ENCODE measurements at regions not wholly inside any gene's neighbourhood (a gene's known extent, or its start where the extent isn't known, plus 50 kb on each side); places are given as distances from the start of the nearest gene placed in this dataset.

DNA sequence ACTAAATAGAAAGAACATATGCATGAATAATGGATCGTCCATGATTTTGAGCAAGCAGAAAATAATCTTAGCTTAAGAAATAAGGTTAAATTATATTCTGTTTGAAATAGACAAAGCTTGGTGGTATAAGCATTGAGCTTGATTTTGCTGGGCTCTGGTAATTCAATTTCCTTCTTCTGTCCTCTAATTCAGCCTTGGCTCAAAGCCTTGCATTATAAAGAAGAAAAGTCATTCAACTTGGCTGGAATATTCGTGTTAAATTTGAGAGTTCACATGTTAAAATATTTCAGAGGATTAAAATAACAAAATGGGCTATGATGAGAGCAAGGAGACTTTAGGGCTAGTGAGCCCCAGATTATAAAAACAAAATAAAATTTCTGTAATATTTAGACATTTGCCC, 415.4 kb upstream of the PCDH20 start:
- DNase-seq (ENCODE audit: low read depth) = no peak
- TF ChIP-seq, protein P1, sequence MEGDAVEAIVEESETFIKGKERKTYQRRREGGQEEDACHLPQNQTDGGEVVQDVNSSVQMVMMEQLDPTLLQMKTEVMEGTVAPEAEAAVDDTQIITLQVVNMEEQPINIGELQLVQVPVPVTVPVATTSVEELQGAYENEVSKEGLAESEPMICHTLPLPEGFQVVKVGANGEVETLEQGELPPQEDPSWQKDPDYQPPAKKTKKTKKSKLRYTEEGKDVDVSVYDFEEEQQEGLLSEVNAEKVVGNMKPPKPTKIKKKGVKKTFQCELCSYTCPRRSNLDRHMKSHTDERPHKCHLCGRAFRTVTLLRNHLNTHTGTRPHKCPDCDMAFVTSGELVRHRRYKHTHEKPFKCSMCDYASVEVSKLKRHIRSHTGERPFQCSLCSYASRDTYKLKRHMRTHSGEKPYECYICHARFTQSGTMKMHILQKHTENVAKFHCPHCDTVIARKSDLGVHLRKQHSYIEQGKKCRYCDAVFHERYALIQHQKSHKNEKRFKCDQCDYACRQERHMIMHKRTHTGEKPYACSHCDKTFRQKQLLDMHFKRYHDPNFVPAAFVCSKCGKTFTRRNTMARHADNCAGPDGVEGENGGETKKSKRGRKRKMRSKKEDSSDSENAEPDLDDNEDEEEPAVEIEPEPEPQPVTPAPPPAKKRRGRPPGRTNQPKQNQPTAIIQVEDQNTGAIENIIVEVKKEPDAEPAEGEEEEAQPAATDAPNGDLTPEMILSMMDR (conservative IDR thresholded peaks at IDR 0.05; ENCODE audit: low read depth, low read length) = no peak
- no peak overlapping the region for H3K4me3 ChIP-seq (ENCODE audit: low read depth, low read length)

DNA sequence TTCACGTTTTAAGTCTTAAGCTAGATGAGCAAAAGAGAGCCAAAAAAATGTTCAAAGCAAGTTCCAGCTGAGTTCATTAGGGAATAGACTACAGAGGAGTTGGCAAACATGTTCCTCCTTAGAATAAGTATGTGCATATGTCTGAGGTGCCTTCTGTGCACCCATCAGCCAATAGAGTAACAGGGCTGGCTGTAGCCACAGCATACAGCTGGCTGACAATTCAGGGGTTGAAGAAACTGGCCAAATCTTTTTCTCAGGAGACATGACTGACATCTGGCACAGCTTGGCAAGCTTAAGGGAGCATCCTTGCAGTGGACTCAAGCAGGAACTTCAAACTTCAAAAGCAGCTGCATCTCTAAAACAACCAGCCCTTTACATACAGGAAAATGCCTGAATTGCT, 414.8 kb upstream of the PCDH20 start:
- TF ChIP-seq, protein P1 (conservative IDR thresholded peaks at IDR 0.05; ENCODE audit: low read depth, low read length) = no peak
- no peak for DNase-seq (ENCODE audit: low read depth)
- no peak overlapping the region for H3K4me3 ChIP-seq (ENCODE audit: low read depth, low read length)

DNA sequence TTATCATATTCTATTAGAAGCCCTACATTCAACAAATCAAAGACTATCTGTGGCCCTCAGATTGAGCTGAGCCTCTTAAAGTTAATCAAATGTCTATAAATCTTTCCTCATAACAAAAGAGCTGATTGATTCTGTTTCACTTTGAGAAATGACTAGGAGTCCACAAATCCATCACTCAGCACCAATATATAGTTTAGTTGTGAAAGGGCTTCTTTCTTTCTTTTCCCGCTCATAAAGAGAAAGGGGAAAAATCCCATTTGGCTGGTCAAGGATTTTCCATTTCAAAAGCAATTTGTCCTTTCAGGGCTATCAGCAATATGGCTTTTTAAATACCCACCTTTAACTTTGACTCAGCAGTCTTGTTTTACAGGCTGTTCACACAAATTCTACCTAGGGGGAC, 408.5 kb upstream of the PCDH20 start:
- TF ChIP-seq, protein P1 (conservative IDR thresholded peaks at IDR 0.05; ENCODE audit: low read depth, low read length) = no peak
- no peak for DNase-seq (ENCODE audit: low read depth)

DNA sequence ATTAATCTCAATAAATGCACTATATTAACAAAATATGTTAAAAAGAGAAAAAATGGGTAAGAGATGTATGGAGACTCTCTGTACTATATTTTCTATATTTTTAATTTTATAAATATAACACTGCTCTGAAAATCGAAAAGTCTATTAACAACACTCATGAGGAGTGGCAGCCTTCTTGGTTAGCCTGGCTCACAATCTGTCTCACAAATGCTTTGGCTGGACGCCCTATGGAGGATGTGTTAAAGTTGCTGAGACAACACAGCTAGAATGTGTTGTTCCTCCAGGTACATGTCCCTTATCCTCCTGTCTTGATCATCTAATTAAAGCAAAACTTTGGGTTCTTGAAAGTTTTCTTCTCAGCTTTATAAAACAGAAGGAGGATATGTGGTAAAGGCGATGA, 396.6 kb upstream of the PCDH20 start:
- DNase-seq (ENCODE audit: low read depth) = no peak
- TF ChIP-seq, protein P1 (conservative IDR thresholded peaks at IDR 0.05; ENCODE audit: low read depth, low read length) = no peak
- H3K4me3 ChIP-seq (ENCODE audit: low read depth, low read length) = no peak overlapping the region

More for the DNA sequence above, 408.5 kb upstream of the PCDH20 start:
- H3K4me3 ChIP-seq (ENCODE audit: low read depth, low read length) = no peak overlapping the region

DNA sequence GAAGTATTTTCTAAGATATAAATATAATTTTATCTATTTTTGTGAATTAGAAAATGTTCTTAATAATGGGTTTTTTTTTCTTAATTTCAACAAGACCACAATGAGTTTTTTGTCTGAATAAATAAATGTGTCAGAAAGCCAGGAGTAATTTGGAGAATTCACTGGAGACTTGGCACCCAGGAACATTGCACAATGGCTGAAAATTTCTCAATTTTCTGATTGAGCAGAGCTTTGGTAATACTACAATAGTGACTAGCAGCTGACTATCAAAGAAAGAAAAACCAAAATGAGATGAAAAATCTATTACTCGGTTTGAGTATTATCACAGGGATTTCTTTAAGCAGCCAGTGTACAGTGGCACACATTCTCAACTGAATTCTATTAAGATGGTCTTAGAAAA, 394.4 kb upstream of the PCDH20 start:
- H3K4me3 ChIP-seq (ENCODE audit: low read depth, low read length) = no peak overlapping the region
- TF ChIP-seq, protein P1 (conservative IDR thresholded peaks at IDR 0.05; ENCODE audit: low read depth, low read length) = no peak
- no peak for DNase-seq (ENCODE audit: low read depth)

DNA sequence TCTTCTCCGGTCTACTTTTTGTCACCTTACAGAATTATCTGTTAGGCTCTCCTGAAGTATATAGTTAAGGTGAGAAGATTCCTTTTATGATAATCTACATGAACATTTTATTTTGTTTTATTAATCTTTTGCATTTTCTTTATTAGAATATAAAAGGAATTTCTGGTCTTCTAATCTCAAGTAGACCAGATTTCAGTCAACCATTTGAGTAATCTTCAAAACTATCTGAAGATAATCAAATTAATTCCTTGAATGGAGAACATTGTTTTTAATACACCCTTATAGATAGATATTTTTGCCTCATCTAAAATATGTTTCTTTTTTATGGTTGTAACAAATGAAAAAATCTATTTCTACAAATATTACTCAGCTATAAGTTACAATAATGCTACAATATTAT, 381.7 kb upstream of the PCDH20 start:
- TF ChIP-seq, protein P1 (conservative IDR thresholded peaks at IDR 0.05; ENCODE audit: low read depth, low read length) = no peak
- no peak for DNase-seq (ENCODE audit: low read depth)
- H3K4me3 ChIP-seq (ENCODE audit: low read depth, low read length) = no peak overlapping the region

DNA sequence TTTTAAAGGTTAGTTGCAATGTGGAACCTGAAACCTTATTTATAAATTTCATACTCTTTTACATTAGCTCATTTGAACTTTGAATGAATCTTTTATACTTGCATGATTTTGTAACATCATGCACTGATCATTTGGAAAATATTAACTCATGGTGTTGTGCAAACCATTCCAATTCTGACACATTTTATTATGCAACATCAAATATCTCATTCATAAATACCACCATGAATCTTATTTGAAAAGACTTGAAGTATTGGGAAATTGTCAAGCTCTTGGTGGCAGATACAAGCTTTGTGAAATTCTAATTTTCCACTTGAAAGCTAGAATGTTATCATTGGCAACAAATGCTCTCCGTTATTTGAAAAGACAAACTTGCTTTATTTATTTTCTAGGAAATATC, 379.9 kb upstream of the PCDH20 start:
- DNase-seq (ENCODE audit: low read depth) = no peak
- no peak overlapping the region for H3K4me3 ChIP-seq (ENCODE audit: low read depth, low read length)
- TF ChIP-seq, protein P1 (conservative IDR thresholded peaks at IDR 0.05; ENCODE audit: low read depth, low read length) = no peak
